ENCODE measurements at regions not wholly inside any gene's neighbourhood (a gene's known extent, or its start where the extent isn't known, plus 50 kb on each side); places are given as distances from the start of the nearest gene placed in this dataset.

- TF ChIP-seq PRDM15 (CRISPR knock-in tag; IDR thresholded peaks at IDR 0.05) (no peak), TCF3 (IDR thresholded peaks at IDR 0.05; ENCODE audit: borderline replicate concordance, insufficient read depth, low read depth, low read length) (no peak), ZZZ3 (IDR thresholded peaks at IDR 0.05; ENCODE audit: control insufficient read depth, insufficient read length, low read depth) (no peak), ZNF24 (IDR thresholded peaks at IDR 0.05) (no peak)
These were observed 791.1 kb upstream of the SOX11 start (continued) for GRCh38 chr2:4900861-4901770.

GRCh38 chr2:4903656-4904348 is 788.4 kb upstream of the SOX11 start:
- H3K9ac ChIP-seq (ENCODE audit: control insufficient read depth, insufficient read depth, low read length): no peak overlapping the region
- no peaks in the 10 kb centered on the region for H3K79me2 ChIP-seq (ENCODE audit: control insufficient read depth, insufficient read depth, low read length)
- POLR2A ChIA-PET: no interaction called here
- no TSS peak for BruUV-seq (replicated peaks)
- SMC1A ChIA-PET (ENCODE audit: uncharacterized antibody, unreplicated experiment): no interaction called here
- H3K27ac ChIP-seq (ENCODE audit: control insufficient read depth, insufficient read depth): no peak overlapping the region
- H3K4me3 ChIP-seq: no peak overlapping the region
- no peaks in the 10 kb centered on the region for H3K9me3 ChIP-seq (replicated peaks; ENCODE audit: control insufficient read depth, insufficient read depth, low read length)
- ATAC-seq (no peak), DNase-seq (ENCODE audit: low read depth, low spot score) (no peak), FAIRE-seq (no peak)
- H3K27me3 ChIP-seq (replicated peaks in 1 of 2; ENCODE audit: control insufficient read depth in 2 of 2, insufficient read depth in 2 of 2, low read length in 1 of 2): no peaks in the 10 kb centered on the region
- intact Hi-C loops (cut with micrococcal nuclease; ENCODE audit: unreplicated experiment): no loop called here
- CTCF ChIA-PET: no interaction called here
- no peaks in the 10 kb centered on the region for H4K20me1 ChIP-seq (ENCODE audit: control insufficient read depth, insufficient read depth)
- no peaks in the 10 kb centered on the region for H3K36me3 ChIP-seq (ENCODE audit: control insufficient read depth in 2 of 2, insufficient read depth in 2 of 2, low read length in 1 of 2)
- in situ Hi-C loops (cut with MboI): no loop called here
- WGBS (ENCODE audit: insufficient coverage, insufficient replicate concordance, low lambda C conversion rate, missing lambda C conversion rate): 35% methylated on average over 12 of the region's 12 CpGs
- no peak overlapping the region for H3K4me2 ChIP-seq (ENCODE audit: control insufficient read depth, insufficient read depth)
- RAD21 ChIA-PET (ENCODE audit: unreplicated experiment): no interaction called here
- H3K4me1 ChIP-seq (ENCODE audit: control insufficient read depth, insufficient read depth, low read length): no peaks in the 10 kb centered on the region
- H2AFZ ChIP-seq (ENCODE audit: control insufficient read depth, low read depth, low read length): no peak overlapping the region
- no peak for TF ChIP-seq LARP7 (IDR thresholded peaks at IDR 0.05)
- TF ChIP-seq ZBTB33 (IDR thresholded peaks at IDR 0.05): no peak
- TF ChIP-seq ZBTB11 (CRISPR knock-in tag; IDR thresholded peaks at IDR 0.05): no peak
- no peak for TF ChIP-seq SIX5 (IDR thresholded peaks at IDR 0.05; ENCODE audit: low read depth, low read length, severe bottlenecking)
- no peak for TF ChIP-seq EGR1 (IDR thresholded peaks at IDR 0.05; ENCODE audit: borderline replicate concordance in 1 of 2, low read depth in 2 of 2, low read length in 2 of 2)
- no peak for TF ChIP-seq PAX8 (IDR thresholded peaks at IDR 0.05)
- TF ChIP-seq RCOR1 (conservative IDR thresholded peaks at IDR 0.05; ENCODE audit: low read depth, low read length): no peak
- TF ChIP-seq SREBF2 (IDR thresholded peaks at IDR 0.05; ENCODE audit: low read length): no peak

All from GM12878 (cell line).